ENCODE measurements at regions not wholly inside any gene's neighbourhood (a gene's known extent, or its start where the extent isn't known, plus 50 kb on each side); places are given as distances from the start of the nearest gene placed in this dataset.

DNA sequence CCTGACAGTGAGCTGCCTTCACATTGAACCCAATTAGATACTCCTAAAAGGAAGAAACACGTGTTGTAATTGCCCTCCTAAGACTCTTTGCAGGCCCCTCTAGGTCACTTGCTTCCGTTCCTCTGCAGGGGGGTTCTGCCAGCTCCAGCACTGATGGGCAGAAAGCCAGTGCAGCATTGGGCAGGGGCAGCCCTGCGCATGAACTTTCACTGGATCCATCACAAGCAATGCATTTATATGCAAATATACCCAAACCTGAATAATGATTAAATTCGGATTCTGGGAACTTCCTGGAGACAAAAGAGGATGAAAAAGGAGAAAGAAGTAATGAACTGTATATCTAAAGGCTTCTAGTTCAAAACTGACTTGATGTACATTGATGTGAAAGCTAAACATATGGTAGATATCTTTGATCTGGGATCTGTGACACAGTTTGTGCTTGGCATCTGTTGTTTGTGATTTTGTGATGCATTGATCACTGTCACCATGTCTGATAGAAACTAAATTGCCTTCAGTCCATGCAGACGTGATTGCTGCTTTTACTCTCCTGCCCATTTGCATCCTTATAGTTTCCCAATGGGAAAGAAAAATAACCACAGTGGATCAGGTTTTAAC lies 313.4 kb downstream of the DEPDC1B start:
- H3K27ac ChIP-seq: peak overlapping the region in 1 of 4 donors; percentile 48
- no peaks in the 10 kb centered on the region for H3K36me3 ChIP-seq
- no peaks in the 10 kb centered on the region for H3K9me3 ChIP-seq
- H3K4me1 ChIP-seq: no peaks in the 10 kb centered on the region
- no peak for TF ChIP-seq POLR2A (IDR thresholded peaks at IDR 0.05)
- no peak for TF ChIP-seq CTCF (IDR thresholded peaks at IDR 0.05)
- DNase-seq: no peak
- H3K27me3 ChIP-seq: no peaks in the 10 kb centered on the region
- H3K4me3 ChIP-seq: no peak overlapping the region

DNA sequence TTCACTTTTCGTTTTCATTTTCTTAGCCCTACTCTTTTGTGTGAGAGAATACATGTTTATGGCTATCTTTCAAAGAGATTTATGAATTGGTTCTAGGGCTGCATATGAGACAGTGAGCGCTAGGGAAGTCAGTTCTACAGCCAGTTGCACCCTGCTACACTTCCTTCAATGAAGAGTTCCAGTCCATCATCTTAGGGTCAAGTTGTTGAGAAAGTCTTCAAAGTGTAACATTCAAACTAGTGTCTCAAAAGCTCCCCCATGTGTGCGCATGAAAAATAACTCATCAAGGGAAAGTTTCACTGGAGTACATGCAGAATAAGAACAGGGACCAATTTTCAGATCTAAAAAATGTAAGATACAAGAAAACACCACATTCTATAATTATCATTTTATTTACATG lies 317.2 kb downstream of the DEPDC1B start:
- DNase-seq: no peak
- Histone ChIP-seq H3K4me1 (no peaks in the 10 kb centered on the region), H3K4me3 (no peak overlapping the region), H3K9me3 (no peaks in the 10 kb centered on the region), H3K27ac (no peak overlapping the region), H3K27me3 (no peaks in the 10 kb centered on the region), H3K36me3 (no peaks in the 10 kb centered on the region)
- TF ChIP-seq CTCF (IDR thresholded peaks at IDR 0.05) (peak in 3 of 6 experiments; percentile 17 to 29 (median 17)), POLR2A (IDR thresholded peaks at IDR 0.05) (no peak)

DNA sequence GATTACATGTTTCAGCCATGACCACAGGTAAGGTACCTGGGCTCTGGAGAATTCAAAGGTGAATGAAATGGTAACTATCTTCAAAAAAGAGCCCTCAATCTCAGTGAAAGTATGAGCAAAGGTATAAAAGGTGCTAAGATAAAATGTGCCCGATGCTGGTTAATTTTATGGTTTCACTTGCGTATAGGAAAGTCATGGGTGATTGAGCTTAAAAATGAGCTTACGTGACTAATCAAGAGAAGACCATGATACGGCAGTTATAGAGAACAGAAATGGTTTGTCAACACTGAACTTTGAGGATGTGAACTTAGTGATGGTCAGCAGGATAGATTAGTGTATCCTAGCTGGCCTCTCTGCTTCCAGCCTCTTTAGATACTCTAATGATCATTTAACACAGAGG lies 320.1 kb downstream of the DEPDC1B start:
- Histone ChIP-seq H3K36me3 (no peaks in the 10 kb centered on the region), H3K9me3 (no peaks in the 10 kb centered on the region), H3K27ac (no peak overlapping the region), H3K4me1 (no peaks in the 10 kb centered on the region), H3K4me3 (no peak overlapping the region), H3K27me3 (no peaks in the 10 kb centered on the region)
- DNase-seq: no peak
- TF ChIP-seq CTCF (IDR thresholded peaks at IDR 0.05): no peak
- no peak for TF ChIP-seq POLR2A (IDR thresholded peaks at IDR 0.05)

DNA sequence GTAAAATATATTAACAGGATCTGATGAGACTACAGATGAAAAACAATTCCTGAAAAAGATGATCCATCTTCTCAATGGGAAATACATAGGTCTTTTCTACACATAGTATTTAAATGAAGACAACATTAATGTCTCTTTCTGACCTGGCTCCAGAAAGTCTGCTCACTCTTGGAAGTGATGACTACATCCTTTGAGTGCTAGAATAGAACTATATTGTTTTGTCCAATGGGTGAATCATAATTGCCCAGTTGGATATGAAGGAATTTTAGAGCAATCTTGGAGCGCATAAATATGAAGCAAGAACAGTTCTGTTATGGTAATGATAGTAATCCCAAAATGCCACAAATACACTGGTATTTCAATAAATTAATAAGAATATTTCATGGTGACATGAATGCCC lies 322.1 kb downstream of the DEPDC1B start:
- Histone ChIP-seq H3K4me1 (no peaks in the 10 kb centered on the region), H3K9me3 (no peaks in the 10 kb centered on the region), H3K36me3 (no peaks in the 10 kb centered on the region), H3K27ac (no peak overlapping the region), H3K4me3 (no peak overlapping the region), H3K27me3 (no peaks in the 10 kb centered on the region)
- no peak for TF ChIP-seq CTCF (IDR thresholded peaks at IDR 0.05)
- TF ChIP-seq POLR2A (IDR thresholded peaks at IDR 0.05): no peak
- DNase-seq: no peak

- H3K36me3 ChIP-seq: no peaks in the 10 kb centered on the region
- H3K4me1 ChIP-seq: no peaks in the 10 kb centered on the region
- DNase-seq: no peak
- no peak for TF ChIP-seq CTCF (IDR thresholded peaks at IDR 0.05)
- H3K4me3 ChIP-seq: no peak overlapping the region
- H3K9me3 ChIP-seq: no peaks in the 10 kb centered on the region
- H3K27ac ChIP-seq: no peak overlapping the region
- no peaks in the 10 kb centered on the region for H3K27me3 ChIP-seq
Measured at GRCh38 chr5:60376860-60377259, 323.1 kb downstream of the DEPDC1B start.

DNA sequence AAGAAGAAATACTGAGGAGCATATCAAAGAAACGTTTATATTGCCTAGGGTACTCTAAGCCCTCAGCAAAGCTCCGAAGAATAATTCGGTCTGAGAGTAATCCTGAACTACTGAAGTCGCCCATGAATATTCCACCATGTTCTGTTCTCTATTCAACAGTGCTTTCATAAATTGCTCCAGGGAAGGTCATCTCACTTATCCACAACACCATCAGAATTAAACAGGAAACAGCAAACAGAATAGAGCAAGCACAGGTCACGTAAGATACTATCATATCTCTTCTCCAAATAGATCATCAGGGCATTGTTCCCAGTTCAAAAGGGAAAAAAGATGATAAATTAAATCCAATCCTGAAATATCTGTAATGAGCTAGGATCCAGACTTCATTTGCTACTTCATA lies 325.6 kb downstream of the DEPDC1B start:
- Histone ChIP-seq H3K9me3 (no peaks in the 10 kb centered on the region), H3K4me3 (no peak overlapping the region), H3K27ac (no peak overlapping the region), H3K27me3 (no peaks in the 10 kb centered on the region), H3K36me3 (no peaks in the 10 kb centered on the region), H3K4me1 (no peaks in the 10 kb centered on the region)
- TF ChIP-seq CTCF (IDR thresholded peaks at IDR 0.05) (no peak), POLR2A (IDR thresholded peaks at IDR 0.05) (no peak)
- no peak for DNase-seq
